ENCODE measurements at regions not wholly inside any gene's neighbourhood (a gene's known extent, or its start where the extent isn't known, plus 50 kb on each side); places are given as distances from the start of the nearest gene placed in this dataset.

GRCh38 chrX:16469870-16470269 is 180.1 kb upstream of the S100G start:
- CTCF ChIA-PET (ENCODE audit: low intra/inter-chr PET ratio) = no interaction called here
- 0% methylated on average over 5 of the region's 5 CpGs for WGBS (ENCODE audit: insufficient coverage, low coverage, missing lambda C conversion rate)
- H4K20me1 ChIP-seq (replicated peaks; ENCODE audit: control insufficient read depth, insufficient read depth, low read length) = no peaks in the 10 kb centered on the region
- POLR2A ChIA-PET = interaction anchor here (0.9 kb wide), 1 partner anchor 9 kb away, joined by 3 read pairs; no protein-coding TSS in a partner anchor
- no peak overlapping the region for H2AFZ ChIP-seq (ENCODE audit: low read depth, low read length)
- H3K4me3 ChIP-seq = no peak overlapping the region
- no peak for FAIRE-seq
- ATAC-seq = peak; percentile 91
- H3K4me1 ChIP-seq (replicated peaks in 1 of 2; ENCODE audit: control insufficient read depth in 2 of 2, insufficient read depth in 2 of 2, low read length in 2 of 2) = no peaks in the 10 kb centered on the region
- H3K79me2 ChIP-seq (ENCODE audit: control insufficient read depth, insufficient read depth, low read length) = no peaks in the 10 kb centered on the region
- no peaks in the 10 kb centered on the region for H3K27me3 ChIP-seq (ENCODE audit: control insufficient read depth in 2 of 2, insufficient read depth in 2 of 2, low read length in 2 of 2)
- in situ Hi-C loops (cut with MboI) (no loop called here), intact Hi-C loops (cut with micrococcal nuclease) (no loop called here)
- no peak overlapping the region for H3K4me2 ChIP-seq (ENCODE audit: insufficient read depth, low read length)
- H3K9me3 ChIP-seq (replicated peaks; ENCODE audit: control insufficient read depth, insufficient read depth, low read depth, low read length) = no peaks in the 10 kb centered on the region
- H3K9me1 ChIP-seq (ENCODE audit: control insufficient read depth, insufficient read depth, low read length) = no peaks in the 10 kb centered on the region
- BruUV-seq (replicated peaks) = no TSS peak
- peak; percentile 7 to 34 (median 11) for DNase-seq (ENCODE audit: extremely low read depth in 1 of 4, low spot score in 3 of 4)
- no peak overlapping the region for H3K9ac ChIP-seq (ENCODE audit: insufficient read depth in 1 of 2, low read depth in 2 of 2, low read length in 2 of 2)
- no peaks in the 10 kb centered on the region for H3K36me3 ChIP-seq (ENCODE audit: control insufficient read depth, insufficient read depth, low read length)
- no peak overlapping the region for H3K27ac ChIP-seq (ENCODE audit: extremely low read depth, low read depth, low read length)
- TF ChIP-seq, protein P1, sequence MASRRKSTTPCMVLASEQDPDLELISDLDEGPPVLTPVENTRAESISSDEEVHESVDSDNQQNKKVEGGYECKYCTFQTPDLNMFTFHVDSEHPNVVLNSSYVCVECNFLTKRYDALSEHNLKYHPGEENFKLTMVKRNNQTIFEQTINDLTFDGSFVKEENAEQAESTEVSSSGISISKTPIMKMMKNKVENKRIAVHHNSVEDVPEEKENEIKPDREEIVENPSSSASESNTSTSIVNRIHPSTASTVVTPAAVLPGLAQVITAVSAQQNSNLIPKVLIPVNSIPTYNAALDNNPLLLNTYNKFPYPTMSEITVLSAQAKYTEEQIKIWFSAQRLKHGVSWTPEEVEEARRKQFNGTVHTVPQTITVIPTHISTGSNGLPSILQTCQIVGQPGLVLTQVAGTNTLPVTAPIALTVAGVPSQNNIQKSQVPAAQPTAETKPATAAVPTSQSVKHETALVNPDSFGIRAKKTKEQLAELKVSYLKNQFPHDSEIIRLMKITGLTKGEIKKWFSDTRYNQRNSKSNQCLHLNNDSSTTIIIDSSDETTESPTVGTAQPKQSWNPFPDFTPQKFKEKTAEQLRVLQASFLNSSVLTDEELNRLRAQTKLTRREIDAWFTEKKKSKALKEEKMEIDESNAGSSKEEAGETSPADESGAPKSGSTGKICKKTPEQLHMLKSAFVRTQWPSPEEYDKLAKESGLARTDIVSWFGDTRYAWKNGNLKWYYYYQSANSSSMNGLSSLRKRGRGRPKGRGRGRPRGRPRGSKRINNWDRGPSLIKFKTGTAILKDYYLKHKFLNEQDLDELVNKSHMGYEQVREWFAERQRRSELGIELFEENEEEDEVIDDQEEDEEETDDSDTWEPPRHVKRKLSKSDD (conservative IDR thresholded peaks at IDR 0.05; ENCODE audit: low read length) = no peak
- no peak for TF ChIP-seq SMAD2 (IDR thresholded peaks at IDR 0.05; ENCODE audit: low read depth, low read length)
- TF ChIP-seq JUND (IDR thresholded peaks at IDR 0.05; ENCODE audit: borderline replicate concordance, low read depth, low read length) = no peak
- TF ChIP-seq JUND (tag; IDR thresholded peaks at IDR 0.05; ENCODE audit: borderline replicate concordance, low read depth, low read length) = no peak
- no peak for TF ChIP-seq GATA2 (CRISPR knock-in tag; IDR thresholded peaks at IDR 0.05)
- no peak for TF ChIP-seq ARID1B (IDR thresholded peaks at IDR 0.05)
- no peak for TF ChIP-seq TSC22D4 (tag; IDR thresholded peaks at IDR 0.05)
- no peak for TF ChIP-seq ZNF316 (IDR thresholded peaks at IDR 0.05)
- TF ChIP-seq, protein P2, sequence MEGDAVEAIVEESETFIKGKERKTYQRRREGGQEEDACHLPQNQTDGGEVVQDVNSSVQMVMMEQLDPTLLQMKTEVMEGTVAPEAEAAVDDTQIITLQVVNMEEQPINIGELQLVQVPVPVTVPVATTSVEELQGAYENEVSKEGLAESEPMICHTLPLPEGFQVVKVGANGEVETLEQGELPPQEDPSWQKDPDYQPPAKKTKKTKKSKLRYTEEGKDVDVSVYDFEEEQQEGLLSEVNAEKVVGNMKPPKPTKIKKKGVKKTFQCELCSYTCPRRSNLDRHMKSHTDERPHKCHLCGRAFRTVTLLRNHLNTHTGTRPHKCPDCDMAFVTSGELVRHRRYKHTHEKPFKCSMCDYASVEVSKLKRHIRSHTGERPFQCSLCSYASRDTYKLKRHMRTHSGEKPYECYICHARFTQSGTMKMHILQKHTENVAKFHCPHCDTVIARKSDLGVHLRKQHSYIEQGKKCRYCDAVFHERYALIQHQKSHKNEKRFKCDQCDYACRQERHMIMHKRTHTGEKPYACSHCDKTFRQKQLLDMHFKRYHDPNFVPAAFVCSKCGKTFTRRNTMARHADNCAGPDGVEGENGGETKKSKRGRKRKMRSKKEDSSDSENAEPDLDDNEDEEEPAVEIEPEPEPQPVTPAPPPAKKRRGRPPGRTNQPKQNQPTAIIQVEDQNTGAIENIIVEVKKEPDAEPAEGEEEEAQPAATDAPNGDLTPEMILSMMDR (IDR thresholded peaks at IDR 0.05 in 2 of 3, conservative IDR thresholded peaks at IDR 0.05 in 1 of 3; ENCODE audit: insufficient read depth in 2 of 3, low read depth in 1 of 3, low read length in 3 of 3) = peak; percentile 55 to 77 (median 55)
- TF ChIP-seq RAD21 (CRISPR knock-in tag; conservative IDR thresholded peaks at IDR 0.05 in 1 of 2, IDR thresholded peaks at IDR 0.05 in 1 of 2) = peak in 1 of 2 experiments; percentile 41; a peak in 2 of 4 replicates
- TF ChIP-seq GATAD2A (IDR thresholded peaks at IDR 0.05) = no peak
- no peak for TF ChIP-seq SAP30 (IDR thresholded peaks at IDR 0.05; ENCODE audit: borderline replicate concordance, insufficient read depth, low read depth, low read length, poor library complexity, severe bottlenecking)
- no peak for TF ChIP-seq ZNF696 (CRISPR knock-in tag; conservative IDR thresholded peaks at IDR 0.05)
- no peak for TF ChIP-seq SRF (CRISPR knock-in tag; IDR thresholded peaks at IDR 0.05)
- TF ChIP-seq, protein P3, sequence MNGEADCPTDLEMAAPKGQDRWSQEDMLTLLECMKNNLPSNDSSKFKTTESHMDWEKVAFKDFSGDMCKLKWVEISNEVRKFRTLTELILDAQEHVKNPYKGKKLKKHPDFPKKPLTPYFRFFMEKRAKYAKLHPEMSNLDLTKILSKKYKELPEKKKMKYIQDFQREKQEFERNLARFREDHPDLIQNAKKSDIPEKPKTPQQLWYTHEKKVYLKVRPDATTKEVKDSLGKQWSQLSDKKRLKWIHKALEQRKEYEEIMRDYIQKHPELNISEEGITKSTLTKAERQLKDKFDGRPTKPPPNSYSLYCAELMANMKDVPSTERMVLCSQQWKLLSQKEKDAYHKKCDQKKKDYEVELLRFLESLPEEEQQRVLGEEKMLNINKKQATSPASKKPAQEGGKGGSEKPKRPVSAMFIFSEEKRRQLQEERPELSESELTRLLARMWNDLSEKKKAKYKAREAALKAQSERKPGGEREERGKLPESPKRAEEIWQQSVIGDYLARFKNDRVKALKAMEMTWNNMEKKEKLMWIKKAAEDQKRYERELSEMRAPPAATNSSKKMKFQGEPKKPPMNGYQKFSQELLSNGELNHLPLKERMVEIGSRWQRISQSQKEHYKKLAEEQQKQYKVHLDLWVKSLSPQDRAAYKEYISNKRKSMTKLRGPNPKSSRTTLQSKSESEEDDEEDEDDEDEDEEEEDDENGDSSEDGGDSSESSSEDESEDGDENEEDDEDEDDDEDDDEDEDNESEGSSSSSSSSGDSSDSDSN (IDR thresholded peaks at IDR 0.05; ENCODE audit: borderline replicate concordance in 1 of 2, low read depth in 2 of 2, low read length in 2 of 2) = no peak
